GM19238 (cell line): ENCODE measurements at regions not wholly inside any gene's neighbourhood (a gene's known extent, or its start where the extent isn't known, plus 50 kb on each side); places are given as distances from the start of the nearest gene placed in this dataset.

ENCODE experiments used
- DNase-seq: peaks from one replicate; pipeline ENCODE4 v3.0.0; 2011; ENCODE audit warnings: low spot score; ENCODE audit not compliant: insufficient read length

- DNase-seq, result no peak
These were observed 391.1 kb downstream of the LRIG3 start for GRCh38 chr12:58529114-58529665.

- no peak for DNase-seq
These were observed 390.2 kb downstream of the LRIG3 start for GRCh38 chr12:58529897-58530741.

GRCh38 chr12:58530742-58531062, 389.6 kb downstream of the LRIG3 start:
- DNase-seq, result no peak

GRCh38 chr12:58532855-58533608, 387.3 kb downstream of the LRIG3 start:
- DNase-seq, result no peak

GRCh38 chr12:58533652-58534051, 386.7 kb downstream of the LRIG3 start:
- no peak for DNase-seq

- no peak for DNase-seq
These were observed 383.0 kb downstream of the LRIG3 start for GRCh38 chr12:58537278-58537677.

GRCh38 chr12:58539295-58539694, 381.0 kb downstream of the LRIG3 start:
- DNase-seq, result no peak

- no peak for DNase-seq
These were observed 379.6 kb downstream of the LRIG3 start for GRCh38 chr12:58540480-58541299.

- no peak for DNase-seq
These were observed 379.0 kb downstream of the LRIG3 start for GRCh38 chr12:58541300-58541690.

GRCh38 chr12:58544281-58544680, 376.0 kb downstream of the LRIG3 start:
- DNase-seq, result no peak

- DNase-seq, result no peak
These were observed 373.1 kb downstream of the LRIG3 start for GRCh38 chr12:58547217-58547616.

- DNase-seq, result no peak
These were observed 371.5 kb downstream of the LRIG3 start for GRCh38 chr12:58548801-58549200.

- no peak for DNase-seq
These were observed 365.7 kb downstream of the LRIG3 start for GRCh38 chr12:58554522-58555157.

GRCh38 chr12:58557171-58557570, 363.1 kb downstream of the LRIG3 start:
- DNase-seq, result no peak

- DNase-seq, result no peak
These were observed 362.6 kb downstream of the LRIG3 start for GRCh38 chr12:58557661-58558060.

- DNase-seq, result no peak
These were observed 356.7 kb downstream of the LRIG3 start for GRCh38 chr12:58563621-58564020.

- no peak for DNase-seq
These were observed 355.6 kb downstream of the LRIG3 start for GRCh38 chr12:58564721-58565120.

GRCh38 chr12:58566599-58566998, 353.7 kb downstream of the LRIG3 start:
- no peak for DNase-seq

GRCh38 chr12:58567189-58567588, 353.1 kb downstream of the LRIG3 start:
- no peak for DNase-seq

- DNase-seq, result no peak
These were observed 349.9 kb downstream of the LRIG3 start for GRCh38 chr12:58570411-58570810.

- DNase-seq, result no peak
These were observed 345.0 kb downstream of the LRIG3 start for GRCh38 chr12:58575256-58575655.
